BLaER1 (cell line): ENCODE measurements at regions not wholly inside any gene's neighbourhood (a gene's known extent, or its start where the extent isn't known, plus 50 kb on each side); places are given as distances from the start of the nearest gene placed in this dataset.

Experiments
- H3K27ac ChIP-seq: shearing (Covaris generic); formaldehyde crosslinking; 2 replicates; pipeline ENCODE4 v1.8.1; 2022
- H3K27me3 ChIP-seq: shearing (Covaris generic); formaldehyde crosslinking; 2 replicates; pipeline ENCODE4 v1.8.1; 2022
- H3K36me3 ChIP-seq: shearing (Covaris generic); formaldehyde crosslinking; 2 replicates; pipeline ENCODE4 v1.8.1; 2022
- H3K4me1 ChIP-seq: shearing (Covaris generic); formaldehyde crosslinking; 2 replicates; pipeline ENCODE4 v1.8.1; 2022
- H3K4me2 ChIP-seq: shearing (Covaris generic); formaldehyde crosslinking; 2 replicates; pipeline ENCODE4 v1.8.1; 2022
- H3K4me3 ChIP-seq: shearing (Covaris generic); formaldehyde crosslinking; 2 replicates; pipeline ENCODE4 v1.8.1; 2022
- H3K9ac ChIP-seq: shearing (Covaris generic); formaldehyde crosslinking; 2 replicates; pipeline ENCODE4 v1.8.1; 2022
- H3K9me3 ChIP-seq: shearing (Covaris generic); formaldehyde crosslinking; 2 replicates; pipeline ENCODE4 v1.8.1; 2022
- H4K20me1 ChIP-seq: shearing (Covaris generic); formaldehyde crosslinking; 2 replicates; pipeline ENCODE4 v1.8.1; 2022
- Cebpa-rat ChIP-seq: shearing (Covaris generic); IDR thresholded peaks from 2 replicates; pipeline ENCODE4 v1.8.1; 2022

- Histone ChIP-seq H4K20me1 (no peaks in the 10 kb centered on the region), H3K27ac (no peak overlapping the region), H3K9ac (no peak overlapping the region), H3K27me3 (no peaks in the 10 kb centered on the region), H3K4me3 (no peak overlapping the region), H3K4me2 (no peak overlapping the region), H3K4me1 (no peaks in the 10 kb centered on the region), H3K9me3 (no peaks in the 10 kb centered on the region), H3K36me3 (no peaks in the 10 kb centered on the region)
- no peak for TF ChIP-seq Cebpa-rat
Observed at GRCh38 chr13:82654861-82655855, 1227.1 kb downstream of the SLITRK1 start.

- no peak overlapping the region for H3K4me3 ChIP-seq
- no peaks in the 10 kb centered on the region for H3K9me3 ChIP-seq
- no peak overlapping the region for H3K4me2 ChIP-seq
- no peaks in the 10 kb centered on the region for H3K36me3 ChIP-seq
- H3K4me1 ChIP-seq, result no peaks in the 10 kb centered on the region
- no peak for TF ChIP-seq Cebpa-rat
- no peaks in the 10 kb centered on the region for H3K27me3 ChIP-seq
- H4K20me1 ChIP-seq, result no peaks in the 10 kb centered on the region
- no peak overlapping the region for H3K27ac ChIP-seq
- H3K9ac ChIP-seq, result no peak overlapping the region
Observed at GRCh38 chr13:82654143-82654542, 1228.1 kb downstream of the SLITRK1 start.

GRCh38 chr13:82647540-82647939 is 1234.7 kb downstream of the SLITRK1 start:
- no peaks in the 10 kb centered on the region for H4K20me1 ChIP-seq
- H3K4me1 ChIP-seq, result peaks cover 2% of the 10 kb centered on the region; the same call in 1 of the 2 replicates
- H3K27ac ChIP-seq, result no peak overlapping the region
- no peak for TF ChIP-seq Cebpa-rat
- no peak overlapping the region for H3K4me2 ChIP-seq
- no peaks in the 10 kb centered on the region for H3K36me3 ChIP-seq
- no peaks in the 10 kb centered on the region for H3K27me3 ChIP-seq
- H3K9ac ChIP-seq, result no peak overlapping the region
- no peak overlapping the region for H3K4me3 ChIP-seq
- H3K9me3 ChIP-seq, result no peaks in the 10 kb centered on the region

GRCh38 chr13:82636119-82636518 is 1246.2 kb downstream of the SLITRK1 start:
- Histone ChIP-seq H3K4me3 (no peak overlapping the region), H3K27me3 (no peaks in the 10 kb centered on the region), H3K27ac (no peak overlapping the region), H3K9me3 (no peaks in the 10 kb centered on the region), H3K4me1 (no peaks in the 10 kb centered on the region), H3K36me3 (no peaks in the 10 kb centered on the region), H4K20me1 (no peaks in the 10 kb centered on the region), H3K9ac (no peak overlapping the region), H3K4me2 (no peak overlapping the region)
- no peak for TF ChIP-seq Cebpa-rat

- H3K9me3 ChIP-seq, result no peaks in the 10 kb centered on the region
- no peak overlapping the region for H3K4me2 ChIP-seq
- H3K4me1 ChIP-seq, result no peaks in the 10 kb centered on the region
- no peak overlapping the region for H3K27ac ChIP-seq
- no peak overlapping the region for H3K4me3 ChIP-seq
- no peak for TF ChIP-seq Cebpa-rat
- no peaks in the 10 kb centered on the region for H4K20me1 ChIP-seq
- H3K9ac ChIP-seq, result no peak overlapping the region
- no peaks in the 10 kb centered on the region for H3K27me3 ChIP-seq
- no peaks in the 10 kb centered on the region for H3K36me3 ChIP-seq
Observed at GRCh38 chr13:82634946-82635345, 1247.3 kb downstream of the SLITRK1 start.

GRCh38 chr13:82627183-82627582 is 1255.1 kb downstream of the SLITRK1 start:
- Histone ChIP-seq H3K4me3 (no peak overlapping the region), H3K4me1 (no peaks in the 10 kb centered on the region), H4K20me1 (no peaks in the 10 kb centered on the region), H3K27ac (no peak overlapping the region), H3K27me3 (no peaks in the 10 kb centered on the region), H3K9ac (no peak overlapping the region), H3K4me2 (no peak overlapping the region), H3K36me3 (no peaks in the 10 kb centered on the region), H3K9me3 (no peaks in the 10 kb centered on the region)
- no peak for TF ChIP-seq Cebpa-rat

- H3K27ac ChIP-seq, result no peak overlapping the region
- H3K9ac ChIP-seq, result no peak overlapping the region
- no peaks in the 10 kb centered on the region for H3K9me3 ChIP-seq
- H3K4me1 ChIP-seq, result no peaks in the 10 kb centered on the region
- no peaks in the 10 kb centered on the region for H3K36me3 ChIP-seq
- H3K27me3 ChIP-seq, result no peaks in the 10 kb centered on the region
- no peaks in the 10 kb centered on the region for H4K20me1 ChIP-seq
- no peak overlapping the region for H3K4me2 ChIP-seq
- TF ChIP-seq Cebpa-rat, result no peak
- H3K4me3 ChIP-seq, result no peak overlapping the region
Observed at GRCh38 chr13:82625717-82626116, 1256.6 kb downstream of the SLITRK1 start.

- Histone ChIP-seq H3K4me1 (no peaks in the 10 kb centered on the region), H4K20me1 (no peaks in the 10 kb centered on the region), H3K27ac (no peak overlapping the region), H3K9ac (no peak overlapping the region), H3K9me3 (no peaks in the 10 kb centered on the region), H3K4me3 (no peak overlapping the region), H3K27me3 (no peaks in the 10 kb centered on the region), H3K36me3 (no peaks in the 10 kb centered on the region), H3K4me2 (no peak overlapping the region)
- TF ChIP-seq Cebpa-rat, result no peak
Observed at GRCh38 chr13:82615043-82615442, 1267.2 kb downstream of the SLITRK1 start.

GRCh38 chr13:82614086-82614485 is 1268.2 kb downstream of the SLITRK1 start:
- Histone ChIP-seq H3K4me2 (no peak overlapping the region), H3K4me1 (no peaks in the 10 kb centered on the region), H3K9ac (no peak overlapping the region), H3K36me3 (no peaks in the 10 kb centered on the region), H3K27ac (no peak overlapping the region), H3K9me3 (no peaks in the 10 kb centered on the region), H4K20me1 (no peaks in the 10 kb centered on the region), H3K27me3 (no peaks in the 10 kb centered on the region), H3K4me3 (no peak overlapping the region)
- no peak for TF ChIP-seq Cebpa-rat

GRCh38 chr13:82606008-82606407 is 1276.3 kb downstream of the SLITRK1 start:
- Histone ChIP-seq H3K4me1 (no peaks in the 10 kb centered on the region), H3K9ac (no peak overlapping the region), H3K4me3 (no peak overlapping the region), H3K27me3 (no peaks in the 10 kb centered on the region), H3K4me2 (no peak overlapping the region), H3K9me3 (peaks cover 25% of the 10 kb centered on the region), H4K20me1 (no peaks in the 10 kb centered on the region), H3K27ac (no peak overlapping the region), H3K36me3 (no peaks in the 10 kb centered on the region)
- no peak for TF ChIP-seq Cebpa-rat
